Testis (tissue), 2 donors: ENCODE measurements at regions not wholly inside any gene's neighbourhood (a gene's known extent, or its start where the extent isn't known, plus 50 kb on each side); places are given as distances from the start of the nearest gene placed in this dataset.

Experiments used
- DNase-seq: peaks from one replicate; pipeline ENCODE4 v3.0.0-alpha.2; 2019
- H3K27ac ChIP-seq, 2 donors: fragments of 200-600 bp; sonication (generic); one replicate each; pipeline ENCODE4 v1.5.1; 2019
- H3K27me3 ChIP-seq: fragments of 200-600 bp; sonication (generic); one replicate; pipeline ENCODE4 v1.5.1; 2019
- H3K36me3 ChIP-seq: fragments of 200-600 bp; sonication (generic); one replicate; pipeline ENCODE4 v1.5.1; 2017; ENCODE audit warnings: low read depth; ENCODE audit errors: missing control alignments
- H3K4me1 ChIP-seq: fragments of 200-600 bp; sonication (generic); one replicate; pipeline ENCODE4 v1.5.1; 2019
- H3K4me3 ChIP-seq, 2 donors: fragments of 200-600 bp; sonication (generic); one replicate each; pipeline ENCODE4 v1.5.1; 2017 to 2019
- H3K9me3 ChIP-seq: fragments of 200-600 bp; sonication (generic); one replicate; pipeline ENCODE4 v1.5.1; 2017
- CTCF ChIP-seq, 3 experiments: fragments of 450-650 bp in 2 of 3; fragments of 200-600 bp in 1 of 3; sonication (generic) in 1 of 3; IDR thresholded peaks; one replicate each; pipeline ENCODE4 v1.5.1; 2016 to 2019; ENCODE audit warnings: antibody characterized with exemption in 3 of 3, mild to moderate bottlenecking in 2 of 3, moderate library complexity in 1 of 3
- POLR2A ChIP-seq: fragments of 450-650 bp; IDR thresholded peaks from one replicate; pipeline ENCODE4 v1.6.1; 2017; ENCODE audit warnings: antibody characterized with exemption, mild to moderate bottlenecking, moderate library complexity
- WGBS, 2 donors: methylation state at CpG; one replicate each; pipeline ENCODE4 v1.1.5; 2018; 5-methylcytosine and 5-hydroxymethylcytosine counted together
- intact Hi-C: fragments of 100-400 bp; cut with DNase I; formaldehyde crosslinking; loops from one replicate; pipeline ENCODE4 v1.15.1; 2023; ENCODE audit warnings: low total_unique reads

- Histone ChIP-seq H3K4me1 (peaks cover 3% of the 10 kb centered on the region), H3K9me3 (no peaks in the 10 kb centered on the region), H3K27me3 (no peaks in the 10 kb centered on the region), H3K36me3 (no peaks in the 10 kb centered on the region), H3K4me3 (no peak overlapping the region), H3K27ac (no peak overlapping the region)
- DNase-seq = no peak
- intact Hi-C loops = no loop called here
- no peak for TF ChIP-seq POLR2A
- no peak for TF ChIP-seq CTCF (IDR thresholded peaks at IDR 0.05)
- WGBS, 2 donors = 89 to 92% methylated on average over 5 of the region's 5 CpGs
These were observed 266.7 kb upstream of the C2CD4B start for GRCh38 chr15:62431817-62432216.

- no peak overlapping the region for H3K27ac ChIP-seq
- H3K9me3 ChIP-seq = no peaks in the 10 kb centered on the region
- H3K4me1 ChIP-seq = peaks cover 3% of the 10 kb centered on the region
- no peak overlapping the region for H3K4me3 ChIP-seq
- H3K27me3 ChIP-seq = no peaks in the 10 kb centered on the region
- H3K36me3 ChIP-seq = no peaks in the 10 kb centered on the region
- 92 to 93% methylated on average over 4 to 5 of the region's 5 CpGs for WGBS, 2 donors
- DNase-seq = no peak
- TF ChIP-seq POLR2A (no peak), CTCF (IDR thresholded peaks at IDR 0.05) (no peak)
- intact Hi-C loops = no loop called here
These were observed 267.8 kb upstream of the C2CD4B start for GRCh38 chr15:62432702-62433398.

- Histone ChIP-seq H3K4me1 (peaks cover 9% of the 10 kb centered on the region), H3K27me3 (no peaks in the 10 kb centered on the region), H3K4me3 (no peak overlapping the region), H3K9me3 (no peaks in the 10 kb centered on the region), H3K27ac (no peak overlapping the region), H3K36me3 (no peaks in the 10 kb centered on the region)
- intact Hi-C loops = no loop called here
- DNase-seq = no peak
- WGBS, 2 donors = 70 to 75% methylated on average over 2 to 4 of the region's 4 CpGs
- no peak for TF ChIP-seq POLR2A
- TF ChIP-seq CTCF (IDR thresholded peaks at IDR 0.05) = no peak
These were observed 271.1 kb upstream of the C2CD4B start for GRCh38 chr15:62436235-62436634.

GRCh38 chr15:62437753-62438152 lies 272.7 kb upstream of the C2CD4B start:
- no peaks in the 10 kb centered on the region for H3K36me3 ChIP-seq
- no peak for TF ChIP-seq CTCF (IDR thresholded peaks at IDR 0.05)
- no peak overlapping the region for H3K4me3 ChIP-seq
- no peak for DNase-seq
- peaks cover 9% of the 10 kb centered on the region for H3K4me1 ChIP-seq
- 82 to 88% methylated on average over 2 of the region's 2 CpGs for WGBS, 2 donors
- H3K9me3 ChIP-seq = no peaks in the 10 kb centered on the region
- intact Hi-C loops = no loop called here
- H3K27me3 ChIP-seq = no peaks in the 10 kb centered on the region
- no peak overlapping the region for H3K27ac ChIP-seq

- H3K27me3 ChIP-seq = no peaks in the 10 kb centered on the region
- WGBS, 2 donors = 77 to 82% methylated on average over 4 to 5 of the region's 5 CpGs
- intact Hi-C loops = no loop called here
- H3K36me3 ChIP-seq = no peaks in the 10 kb centered on the region
- H3K4me3 ChIP-seq = no peak overlapping the region
- no peaks in the 10 kb centered on the region for H3K9me3 ChIP-seq
- TF ChIP-seq POLR2A = no peak
- no peak for TF ChIP-seq CTCF (IDR thresholded peaks at IDR 0.05)
- DNase-seq = peak; percentile 23
- H3K27ac ChIP-seq = no peak overlapping the region
- peaks cover 9% of the 10 kb centered on the region for H3K4me1 ChIP-seq
These were observed 274.5 kb upstream of the C2CD4B start for GRCh38 chr15:62439543-62440016.
